GM12872 (cell line): ENCODE measurements at regions not wholly inside any gene's neighbourhood (a gene's known extent, or its start where the extent isn't known, plus 50 kb on each side); places are given as distances from the start of the nearest gene placed in this dataset.

Source experiments
- TF ChIP-seq, protein P1 (sequence below): IDR thresholded peaks from 3 replicates; pipeline ENCODE4 v1.5.1; 2011; ENCODE audit warnings: low read depth, mild to moderate bottlenecking, low read length, moderate library complexity; ENCODE audit not compliant: insufficient read depth

GRCh38 chr2:222776792-222777191 lies 84.0 kb upstream of the ACSL3 start:
- TF ChIP-seq, protein P1, sequence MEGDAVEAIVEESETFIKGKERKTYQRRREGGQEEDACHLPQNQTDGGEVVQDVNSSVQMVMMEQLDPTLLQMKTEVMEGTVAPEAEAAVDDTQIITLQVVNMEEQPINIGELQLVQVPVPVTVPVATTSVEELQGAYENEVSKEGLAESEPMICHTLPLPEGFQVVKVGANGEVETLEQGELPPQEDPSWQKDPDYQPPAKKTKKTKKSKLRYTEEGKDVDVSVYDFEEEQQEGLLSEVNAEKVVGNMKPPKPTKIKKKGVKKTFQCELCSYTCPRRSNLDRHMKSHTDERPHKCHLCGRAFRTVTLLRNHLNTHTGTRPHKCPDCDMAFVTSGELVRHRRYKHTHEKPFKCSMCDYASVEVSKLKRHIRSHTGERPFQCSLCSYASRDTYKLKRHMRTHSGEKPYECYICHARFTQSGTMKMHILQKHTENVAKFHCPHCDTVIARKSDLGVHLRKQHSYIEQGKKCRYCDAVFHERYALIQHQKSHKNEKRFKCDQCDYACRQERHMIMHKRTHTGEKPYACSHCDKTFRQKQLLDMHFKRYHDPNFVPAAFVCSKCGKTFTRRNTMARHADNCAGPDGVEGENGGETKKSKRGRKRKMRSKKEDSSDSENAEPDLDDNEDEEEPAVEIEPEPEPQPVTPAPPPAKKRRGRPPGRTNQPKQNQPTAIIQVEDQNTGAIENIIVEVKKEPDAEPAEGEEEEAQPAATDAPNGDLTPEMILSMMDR = no peak

- TF ChIP-seq, protein P1 = no peak
These were observed 82.4 kb upstream of the ACSL3 start for GRCh38 chr2:222778400-222778799.

- TF ChIP-seq, protein P1 = no peak
These were observed 81.5 kb upstream of the ACSL3 start for GRCh38 chr2:222779145-222779832.

DNA sequence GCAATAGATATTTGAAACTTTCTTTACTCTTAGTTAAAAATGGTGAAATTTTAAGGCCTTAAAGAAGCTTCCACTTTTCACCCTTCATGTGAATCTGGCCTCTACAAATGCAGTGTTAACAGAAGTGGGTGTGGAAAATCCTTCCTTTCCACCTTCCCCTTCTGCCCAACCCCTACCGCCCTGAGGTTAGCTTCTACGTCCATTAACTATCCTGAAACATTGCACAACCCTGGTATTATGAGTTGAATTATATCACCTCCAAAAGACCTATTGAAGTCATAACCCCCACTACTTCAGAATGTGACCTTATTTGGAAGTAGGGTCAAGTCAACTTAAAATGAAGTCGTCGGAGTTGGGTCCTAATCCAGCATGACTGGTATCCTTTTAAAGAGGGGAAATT lies 80.8 kb upstream of the ACSL3 start:
- TF ChIP-seq, protein P1 = no peak

DNA sequence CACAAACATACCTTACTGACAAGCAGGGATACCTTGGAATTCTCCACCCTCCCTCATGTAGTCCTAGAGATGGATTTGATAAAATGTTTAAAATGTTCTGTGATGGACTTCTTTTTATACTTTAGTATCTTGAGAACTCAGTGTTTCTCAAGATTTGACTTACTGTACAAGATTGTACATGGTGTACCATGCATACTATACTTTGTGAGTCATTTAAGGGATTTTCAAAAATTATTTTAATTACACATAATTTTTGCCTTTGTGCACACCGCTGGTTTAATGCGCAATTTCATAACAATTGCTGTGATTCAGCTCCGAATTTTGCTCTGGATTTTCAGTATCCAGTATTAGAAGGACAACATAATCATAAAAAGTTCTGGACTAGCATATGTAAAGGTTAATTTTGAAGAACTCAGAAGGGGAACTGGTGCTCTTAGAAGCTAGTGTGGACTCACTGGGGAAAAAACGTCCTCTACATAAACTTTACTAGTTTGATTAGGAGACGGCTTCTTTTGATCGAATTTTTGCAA lies 78.6 kb upstream of the ACSL3 start:
- TF ChIP-seq, protein P1 = no peak

DNA sequence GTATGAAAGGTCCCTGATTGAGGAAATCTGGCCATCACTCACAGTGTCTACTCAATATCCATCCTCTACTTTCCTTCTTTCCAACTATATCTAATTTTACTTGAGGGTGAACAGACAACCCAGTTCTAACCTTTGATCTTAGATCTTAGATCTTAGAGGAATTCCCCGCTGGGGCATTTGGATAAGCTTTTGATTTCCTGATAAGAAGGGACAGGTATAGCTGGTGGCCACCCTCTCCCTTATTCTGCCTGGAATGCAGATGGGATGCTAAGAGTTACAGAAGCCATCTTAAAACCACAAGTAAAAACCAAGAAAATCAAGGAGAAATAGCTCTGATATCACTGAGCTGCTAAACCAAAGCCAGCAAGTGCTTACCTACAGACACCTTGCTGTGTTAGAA lies 77.2 kb upstream of the ACSL3 start:
- TF ChIP-seq, protein P1 = no peak

DNA sequence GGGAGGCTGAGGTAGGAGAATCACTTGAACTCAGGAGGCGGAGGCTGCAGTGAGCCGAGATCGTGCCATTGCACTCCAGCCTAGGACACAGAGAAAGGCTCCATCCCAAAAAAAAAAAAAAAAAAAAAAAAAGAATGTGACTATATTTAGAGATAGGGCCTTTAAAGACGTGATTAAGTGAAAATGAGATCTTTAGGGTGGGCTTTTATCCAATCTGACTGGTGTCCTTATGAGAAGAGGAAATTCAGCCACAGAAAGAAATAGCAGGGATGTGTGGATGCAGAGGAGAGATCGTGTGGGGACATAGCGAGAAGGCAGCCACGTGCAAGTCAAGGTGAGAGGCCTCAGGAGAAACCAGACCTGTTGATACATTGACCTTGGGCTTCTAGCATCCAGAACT lies 69.9 kb upstream of the ACSL3 start:
- TF ChIP-seq, protein P1 = no peak
